ENCODE measurements at regions not wholly inside any gene's neighbourhood (a gene's known extent, or its start where the extent isn't known, plus 50 kb on each side); places are given as distances from the start of the nearest gene placed in this dataset.

- Histone ChIP-seq H3K27me3 (ENCODE audit: control insufficient read depth, insufficient read depth, low read length) (no peaks in the 10 kb centered on the region), H3K36me3 (ENCODE audit: control insufficient read depth, insufficient read depth, low read length) (no peaks in the 10 kb centered on the region), H3K4me3 (ENCODE audit: low read depth, low read length) (no peak overlapping the region)
- TF ChIP-seq CTCF (IDR thresholded peaks at IDR 0.05; ENCODE audit: insufficient read depth, low read length, poor library complexity, severe bottlenecking) = no peak
- DNase-seq (ENCODE audit: low read depth) = no peak
These were observed 1499.3 kb downstream of the PCDH7 start for GRCh38 chr4:32219306-32220075.

GRCh38 chr4:32226204-32226603 is 1506.0 kb downstream of the PCDH7 start:
- Histone ChIP-seq H3K36me3 (ENCODE audit: control insufficient read depth, insufficient read depth, low read length) (no peaks in the 10 kb centered on the region), H3K4me3 (ENCODE audit: low read depth, low read length) (no peak overlapping the region), H3K27me3 (ENCODE audit: control insufficient read depth, insufficient read depth, low read length) (no peaks in the 10 kb centered on the region)
- peak; percentile 25 for DNase-seq (ENCODE audit: low read depth)
- TF ChIP-seq CTCF (IDR thresholded peaks at IDR 0.05; ENCODE audit: insufficient read depth, low read length, poor library complexity, severe bottlenecking) = no peak

GRCh38 chr4:32226733-32227132 is 1506.6 kb downstream of the PCDH7 start:
- no peaks in the 10 kb centered on the region for H3K36me3 ChIP-seq (ENCODE audit: control insufficient read depth, insufficient read depth, low read length)
- H3K27me3 ChIP-seq (ENCODE audit: control insufficient read depth, insufficient read depth, low read length) = no peaks in the 10 kb centered on the region
- DNase-seq (ENCODE audit: low read depth) = no peak
- no peak for TF ChIP-seq CTCF (IDR thresholded peaks at IDR 0.05; ENCODE audit: insufficient read depth, low read length, poor library complexity, severe bottlenecking)
- H3K4me3 ChIP-seq (ENCODE audit: low read depth, low read length) = no peak overlapping the region

GRCh38 chr4:32243926-32244325 is 1523.8 kb downstream of the PCDH7 start:
- Histone ChIP-seq H3K27me3 (ENCODE audit: control insufficient read depth, insufficient read depth, low read length) (no peaks in the 10 kb centered on the region), H3K36me3 (ENCODE audit: control insufficient read depth, insufficient read depth, low read length) (no peaks in the 10 kb centered on the region), H3K4me3 (ENCODE audit: low read depth, low read length) (no peak overlapping the region)
- TF ChIP-seq CTCF (IDR thresholded peaks at IDR 0.05; ENCODE audit: insufficient read depth, low read length, poor library complexity, severe bottlenecking) = no peak
- DNase-seq (ENCODE audit: low read depth) = no peak

GRCh38 chr4:32249040-32249439 is 1528.9 kb downstream of the PCDH7 start:
- Histone ChIP-seq H3K27me3 (ENCODE audit: control insufficient read depth, insufficient read depth, low read length) (no peaks in the 10 kb centered on the region), H3K36me3 (ENCODE audit: control insufficient read depth, insufficient read depth, low read length) (no peaks in the 10 kb centered on the region), H3K4me3 (ENCODE audit: low read depth, low read length) (no peak overlapping the region)
- no peak for TF ChIP-seq CTCF (IDR thresholded peaks at IDR 0.05; ENCODE audit: insufficient read depth, low read length, poor library complexity, severe bottlenecking)
- DNase-seq (ENCODE audit: low read depth) = no peak

GRCh38 chr4:32251126-32251525 is 1531.0 kb downstream of the PCDH7 start:
- H3K36me3 ChIP-seq (ENCODE audit: control insufficient read depth, insufficient read depth, low read length) = no peaks in the 10 kb centered on the region
- DNase-seq (ENCODE audit: low read depth) = no peak

More at GRCh38 chr4:32251126-32251525, 1531.0 kb downstream of the PCDH7 start:
- H3K4me3 ChIP-seq (ENCODE audit: low read depth, low read length) = no peak overlapping the region
- H3K27me3 ChIP-seq (ENCODE audit: control insufficient read depth, insufficient read depth, low read length) = no peaks in the 10 kb centered on the region
- TF ChIP-seq CTCF (IDR thresholded peaks at IDR 0.05; ENCODE audit: insufficient read depth, low read length, poor library complexity, severe bottlenecking) = no peak

Measured in kidney epithelial cell (primary cell).